Liver (tissue), 7 donors: ENCODE measurements at regions not wholly inside any gene's neighbourhood (a gene's known extent, or its start where the extent isn't known, plus 50 kb on each side); places are given as distances from the start of the nearest gene placed in this dataset.

Experiments used
- DNase-seq: peaks from one replicate; pipeline ENCODE4 v3.0.0-alpha.2; 2017; ENCODE audit warnings: low spot score
- H3K27ac ChIP-seq, 2 donors: one replicate each; pipeline ENCODE4 v1.7.0; 2013; ENCODE audit warnings: inconsistent platforms in 2 of 2, low read length in 2 of 2, control low read depth in 1 of 2, low read depth in 1 of 2, mild to moderate bottlenecking in 1 of 2
- H3K27me3 ChIP-seq, 4 donors: one replicate each; pipeline versions ENCODE4 v1.6.1 to v1.7.0; 2013; ENCODE audit warnings: low read length in 3 of 4, inconsistent platforms in 1 of 4, mild to moderate bottlenecking in 1 of 4, moderate library complexity in 1 of 4; ENCODE audit not compliant: control insufficient read depth in 4 of 4, insufficient read depth in 4 of 4
- H3K36me3 ChIP-seq, 4 donors: one replicate each; pipeline versions ENCODE4 v1.6.1 to v1.7.0; 2013; ENCODE audit warnings: low read length in 3 of 4, mild to moderate bottlenecking in 3 of 4, low read depth in 1 of 4, moderate library complexity in 1 of 4; ENCODE audit not compliant: control insufficient read depth in 4 of 4, insufficient read depth in 3 of 4
- H3K4me1 ChIP-seq, 4 donors: one replicate each; pipeline versions ENCODE4 v1.6.1 to v1.7.0; 2013; ENCODE audit warnings: low read length in 3 of 4, mild to moderate bottlenecking in 3 of 4, moderate library complexity in 1 of 4; ENCODE audit not compliant: control insufficient read depth in 4 of 4, insufficient read depth in 4 of 4
- H3K4me3 ChIP-seq, 3 donors: one replicate each; pipeline versions ENCODE4 v1.6.1 to v1.7.0; 2013; ENCODE audit warnings: low read length in 3 of 3, control low read depth in 1 of 3, low read depth in 1 of 3, mild to moderate bottlenecking in 1 of 3
- H3K9ac ChIP-seq, 2 donors: one replicate each; pipeline ENCODE4 v1.7.0; 2013; ENCODE audit warnings: low read length in 2 of 2, mild to moderate bottlenecking in 2 of 2, moderate library complexity in 2 of 2, control low read depth in 1 of 2, low read depth in 1 of 2
- H3K9me3 ChIP-seq, 4 donors: one replicate each; pipeline versions ENCODE4 v1.6.1 to v1.7.0; 2013; ENCODE audit warnings: low read length in 3 of 4; ENCODE audit not compliant: control insufficient read depth in 4 of 4
- ATF3 ChIP-seq: IDR thresholded peaks from 2 replicates; pipeline ENCODE4 v1.6.1; 2016; ENCODE audit warnings: antibody characterized with exemption
- EGR1 ChIP-seq, 2 donors: IDR thresholded peaks; 2 replicates each; pipeline ENCODE4 v1.6.1; 2016 to 2018; ENCODE audit warnings: antibody characterized with exemption in 2 of 2, low read depth in 2 of 2
- FOXA1 ChIP-seq: IDR thresholded peaks from 2 replicates; pipeline ENCODE4 v1.6.1; 2016; ENCODE audit warnings: antibody characterized with exemption
- GABPA ChIP-seq, 2 donors: IDR thresholded peaks in 1 of 2; conservative IDR thresholded peaks in 1 of 2; 2 replicates each; pipeline ENCODE4 v1.6.1; 2016; ENCODE audit warnings: antibody characterized with exemption in 2 of 2, mild to moderate bottlenecking in 1 of 2, moderate library complexity in 1 of 2
- HNF4A ChIP-seq, 2 donors: conservative IDR thresholded peaks; 2 replicates each; pipeline ENCODE4 v1.6.1; 2016; ENCODE audit warnings: antibody characterized with exemption in 2 of 2, mild to moderate bottlenecking in 2 of 2
- HNF4G ChIP-seq: IDR thresholded peaks from 2 replicates; pipeline ENCODE4 v1.6.1; 2016; ENCODE audit warnings: antibody characterized with exemption
- MAX ChIP-seq: IDR thresholded peaks from 2 replicates; pipeline ENCODE4 v1.6.1; 2016; ENCODE audit warnings: antibody characterized with exemption
- RAD21 ChIP-seq, 2 donors: IDR thresholded peaks; 2 replicates each; pipeline ENCODE4 v1.6.1; 2016; ENCODE audit warnings: antibody characterized with exemption in 2 of 2, mild to moderate bottlenecking in 2 of 2
- RXRA ChIP-seq, 2 donors: IDR thresholded peaks; 2 replicates each; pipeline ENCODE4 v1.6.1; 2017 to 2018; ENCODE audit warnings: antibody characterized with exemption in 2 of 2, mild to moderate bottlenecking in 1 of 2
- TAF1 ChIP-seq: conservative IDR thresholded peaks from 2 replicates; pipeline ENCODE4 v1.6.1; 2016; ENCODE audit warnings: antibody characterized with exemption, mild to moderate bottlenecking
- ZBTB33 ChIP-seq: IDR thresholded peaks from 2 replicates; pipeline ENCODE4 v1.6.1; 2016; ENCODE audit warnings: antibody characterized with exemption
- WGBS: extraction: QIAGEN DNeasy Blood & Tissue Kit; methylation state at CpG from one replicate; pipeline ENCODE4 v1.1.7; 2013; 5-methylcytosine and 5-hydroxymethylcytosine counted together
- donor health status: healthy.
- donor health status: healthy.
- donor health status: healthy.
- donor health status: healthy.

- TF ChIP-seq ATF3, result no peak
Measured at GRCh38 chr15:95912280-95912625, 418.2 kb upstream of the NR2F2 start (continued).

- TF ChIP-seq ZBTB33, result no peak
- TF ChIP-seq RAD21 (IDR thresholded peaks at IDR 0.05), result no peak
- no peak for TF ChIP-seq RXRA (IDR thresholded peaks at IDR 0.05)
- Histone ChIP-seq H3K27me3 (no peaks in the 10 kb centered on the region), H3K27ac (no peak overlapping the region), H3K36me3 (no peaks in the 10 kb centered on the region), H3K4me1 (no peaks in the 10 kb centered on the region), H3K9ac (no peak overlapping the region), H3K9me3 (no peaks in the 10 kb centered on the region), H3K4me3 (no peak overlapping the region)
- WGBS, result 65% methylated on average over 2 of the region's 2 CpGs
- DNase-seq, result no peak
Measured at GRCh38 chr15:95912728-95913127, 417.8 kb upstream of the NR2F2 start.

GRCh38 chr15:95916568-95916967, 413.9 kb upstream of the NR2F2 start:
- no peaks in the 10 kb centered on the region for H3K4me1 ChIP-seq
- no peak overlapping the region for H3K4me3 ChIP-seq
- H3K36me3 ChIP-seq, result no peaks in the 10 kb centered on the region
- no peaks in the 10 kb centered on the region for H3K9me3 ChIP-seq
- no peak overlapping the region for H3K9ac ChIP-seq
- no peak overlapping the region for H3K27ac ChIP-seq
- H3K27me3 ChIP-seq, result no peaks in the 10 kb centered on the region
- TF ChIP-seq HNF4G, result no peak
- TF ChIP-seq EGR1 (IDR thresholded peaks at IDR 0.05; ENCODE audit: low read depth in 2 of 2), result no peak
- TF ChIP-seq TAF1, result no peak
- no peak for TF ChIP-seq HNF4A (conservative IDR thresholded peaks at IDR 0.05)
- DNase-seq, result no peak
- 63% methylated on average over 3 of the region's 3 CpGs for WGBS

- no peaks in the 10 kb centered on the region for H3K9me3 ChIP-seq
- no peak overlapping the region for H3K4me3 ChIP-seq
- 97% methylated on average over 3 of the region's 3 CpGs for WGBS
- no peaks in the 10 kb centered on the region for H3K36me3 ChIP-seq
- H3K4me1 ChIP-seq, result no peaks in the 10 kb centered on the region
- no peak for TF ChIP-seq EGR1 (IDR thresholded peaks at IDR 0.05; ENCODE audit: low read depth in 2 of 2)
- no peak overlapping the region for H3K27ac ChIP-seq
- DNase-seq, result no peak
- no peak overlapping the region for H3K9ac ChIP-seq
- H3K27me3 ChIP-seq, result no peaks in the 10 kb centered on the region
Measured at GRCh38 chr15:95918525-95918924, 412.0 kb upstream of the NR2F2 start.

- 73% methylated on average over 1 of the region's 1 CpG for WGBS
- Histone ChIP-seq H3K36me3 (no peaks in the 10 kb centered on the region), H3K4me1 (no peaks in the 10 kb centered on the region), H3K27me3 (no peaks in the 10 kb centered on the region), H3K27ac (no peak overlapping the region), H3K9me3 (no peaks in the 10 kb centered on the region), H3K9ac (no peak overlapping the region), H3K4me3 (no peak overlapping the region)
- no peak for DNase-seq
- TF ChIP-seq ZBTB33 (no peak), FOXA1 (no peak), RXRA (IDR thresholded peaks at IDR 0.05) (no peak), MAX (no peak), HNF4A (conservative IDR thresholded peaks at IDR 0.05) (no peak), GABPA (IDR thresholded peaks at IDR 0.05 in 1 of 2, conservative IDR thresholded peaks at IDR 0.05 in 1 of 2) (no peak), RAD21 (IDR thresholded peaks at IDR 0.05) (no peak), EGR1 (IDR thresholded peaks at IDR 0.05; ENCODE audit: low read depth in 2 of 2) (no peak)
Measured at GRCh38 chr15:95919460-95919859, 411.0 kb upstream of the NR2F2 start.
